ENCODE measurements at regions not wholly inside any gene's neighbourhood (a gene's known extent, or its start where the extent isn't known, plus 50 kb on each side); places are given as distances from the start of the nearest gene placed in this dataset.

- Histone ChIP-seq H3K18ac (ENCODE audit: extremely low read depth, low read length) (no peak overlapping the region; the same call in 1 of the 2 replicates), H3K9ac (replicated peaks in 1 of 4; ENCODE audit: extremely low read depth in 1 of 4, low read depth in 3 of 4, low read length in 3 of 4) (no peak overlapping the region), H4K91ac (replicated peaks; ENCODE audit: insufficient read length, low read length) (no peak overlapping the region), H3K56ac (replicated peaks; ENCODE audit: insufficient read length, low read depth, low read length) (no peak overlapping the region), H2AFZ (ENCODE audit: low read length) (no peak overlapping the region), H4K8ac (ENCODE audit: extremely low read depth, insufficient read depth, low read length) (no peak overlapping the region), H3K23me2 (ENCODE audit: low read depth, low read length) (no peaks in the 10 kb centered on the region), H3K79me2 (ENCODE audit: control insufficient read depth in 1 of 2, insufficient read depth in 2 of 2, low read length in 2 of 2) (no peaks in the 10 kb centered on the region), H3K79me1 (ENCODE audit: low read depth, low read length) (no peaks in the 10 kb centered on the region), H3K27me3 (replicated peaks in 1 of 4; ENCODE audit: control insufficient read depth in 3 of 4, extremely low read depth in 1 of 4, insufficient read depth in 3 of 4, low read length in 3 of 4) (peaks cover 0 to 2% (median 0%) of the 10 kb centered on the region in 4 experiments; a peak in 1 of 7 replicates), H3K14ac (ENCODE audit: insufficient read length) (no peak overlapping the region), H3K4me3 (ENCODE audit: extremely low read depth in 1 of 4, insufficient read depth in 2 of 4, low read depth in 3 of 4, low read length in 4 of 4) (no peak overlapping the region), H2BK20ac (ENCODE audit: low read length) (peak overlapping the region; percentile 82; the same call in 1 of the 2 replicates), H4K20me1 (replicated peaks in 1 of 2; ENCODE audit: control insufficient read depth in 1 of 2, insufficient read depth in 2 of 2, low read length in 2 of 2) (no peaks in the 10 kb centered on the region), H3K27ac (ENCODE audit: low read depth, low read length) (no peak overlapping the region), H2BK120ac (replicated peaks; ENCODE audit: low read depth, low read length) (no peak overlapping the region), H2BK12ac (ENCODE audit: low read depth, low read length) (peak overlapping the region; percentile 75; the same call in 1 of the 2 replicates), H3K9me3 (ENCODE audit: insufficient read depth in 2 of 2, low read depth in 1 of 2, low read length in 1 of 2) (no peaks in the 10 kb centered on the region), H3K4ac (replicated peaks; ENCODE audit: insufficient read length, low read depth, low read length) (no peak overlapping the region), H2BK5ac (ENCODE audit: low read depth, low read length) (no peak overlapping the region), H3K23ac (ENCODE audit: insufficient read length) (no peak overlapping the region), H4K5ac (ENCODE audit: insufficient read length, low read depth, low read length) (no peak overlapping the region), H2AK5ac (ENCODE audit: low read depth, low read length) (no peak overlapping the region), H2BK15ac (ENCODE audit: low read length) (no peak overlapping the region), H3K36me3 (ENCODE audit: control insufficient read depth in 2 of 4, insufficient read depth in 4 of 4, low read length in 3 of 4) (no peaks in the 10 kb centered on the region), H3K4me1 (replicated peaks in 1 of 4; ENCODE audit: control insufficient read depth in 3 of 4, insufficient read depth in 4 of 4, low read length in 3 of 4) (peaks cover 4 to 10% (median 6%) of the 10 kb centered on the region in 4 experiments; a peak in 6 of 7 replicates), H3K4me2 (ENCODE audit: insufficient read depth in 1 of 2, low read depth in 2 of 2, low read length in 2 of 2) (no peak overlapping the region)
- peak; percentile 81 for FAIRE-seq
- POLR2A ChIA-PET (ENCODE audit: partially characterized antibody): interaction anchor here (0.7 to 2.4 kb wide), 4 partner anchors 164 to 289 kb away, joined by 3 to 11 read pairs (median 4); no protein-coding TSS in a partner anchor
- peak; percentile 68 to 75 for DNase-seq (ENCODE audit: low read depth in 1 of 2, low spot score in 2 of 2)
- CTCF ChIA-PET (ENCODE audit: partially characterized antibody): interaction anchor here (0.6 to 3.9 kb wide), 46 partner anchors 8 to 1225 kb away, joined by 3 to 36 read pairs (median 4); partner anchors contain the start of gene SALL4
- 76% methylated on average over 8 of the region's 8 CpGs; no CpG with 5 or more reads in 1 of the 2 experiments for WGBS, 2 experiments (ENCODE audit: extremely low coverage in 1 of 2, insufficient coverage in 1 of 2, insufficient read length in 1 of 2, insufficient replicate concordance in 2 of 2, low coverage in 1 of 2, low lambda C conversion rate in 2 of 2, missing lambda C conversion rate in 1 of 2)
- TF ChIP-seq GABPA (IDR thresholded peaks at IDR 0.05; ENCODE audit: borderline replicate concordance, insufficient read depth, low read length): 0 out of 2 replicates have a peak, but pooled peaks have one; percentile 28
- no peak for TF ChIP-seq ATF3 (IDR thresholded peaks at IDR 0.05; ENCODE audit: insufficient read depth, low read depth, low read length)
- no peak for TF ChIP-seq POU5F1 (IDR thresholded peaks at IDR 0.05; ENCODE audit: low read depth, low read length)
- TF ChIP-seq KDM4A (IDR thresholded peaks at IDR 0.05; ENCODE audit: low read depth, low read length, severe bottlenecking): no peak
- no peak for TF ChIP-seq SUZ12 (IDR thresholded peaks at IDR 0.05; ENCODE audit: low read length)
- TF ChIP-seq BCL11A (IDR thresholded peaks at IDR 0.05; ENCODE audit: low read depth in 2 of 2, low read length in 2 of 2): no peak
- TF ChIP-seq TBP (IDR thresholded peaks at IDR 0.05; ENCODE audit: low read depth, low read length): no peak
- TF ChIP-seq RFX5 (IDR thresholded peaks at IDR 0.05; ENCODE audit: borderline replicate concordance, low read depth, low read length): no peak
- TF ChIP-seq RAD21 (IDR thresholded peaks at IDR 0.05 in 1 of 2, conservative IDR thresholded peaks at IDR 0.05 in 1 of 2; ENCODE audit: low read depth in 2 of 2, low read length in 2 of 2): peak; percentile 77 to 89
- no peak for TF ChIP-seq CREB1 (IDR thresholded peaks at IDR 0.05)
- TF ChIP-seq TEAD4 (IDR thresholded peaks at IDR 0.05; ENCODE audit: low read depth, low read length): peak; percentile 49; the same call in 1 of the 2 replicates
- TF ChIP-seq JUND (IDR thresholded peaks at IDR 0.05; ENCODE audit: low read length): 0 out of 2 replicates have a peak, but pooled peaks have one; percentile 28
Measured at GRCh38 chr20:51966296-51966971, 164.1 kb upstream of the SALL4 start.

All from H1 (cell line).